ENCODE measurements at regions not wholly inside any gene's neighbourhood (a gene's known extent, or its start where the extent isn't known, plus 50 kb on each side); places are given as distances from the start of the nearest gene placed in this dataset.
"Not testable (repeated sequence)": the region's sequence is repeated elsewhere in the genome, so short reads cannot be mapped to it uniquely, and the experiment has no call there.

- DNase-seq (ENCODE audit: low spot score) = not testable (repeated sequence)
These were observed 150.0 kb downstream of the AVL9 start for GRCh38 chr7:32645255-32645654.

- no peak for DNase-seq (ENCODE audit: low spot score)
These were observed 147.9 kb downstream of the AVL9 start for GRCh38 chr7:32643194-32643593.

GRCh38 chr7:32639122-32639521 is 143.8 kb downstream of the AVL9 start:
- no peak for DNase-seq (ENCODE audit: low spot score)

GRCh38 chr7:32638479-32639121 is 143.3 kb downstream of the AVL9 start:
- DNase-seq (ENCODE audit: low spot score) = peak; percentile 60
